Fibroblast of mammary gland (primary cell): ENCODE measurements at regions not wholly inside any gene's neighbourhood (a gene's known extent, or its start where the extent isn't known, plus 50 kb on each side); places are given as distances from the start of the nearest gene placed in this dataset.

ENCODE experiments used
- DNase-seq: peaks from one replicate; pipeline ENCODE4 v3.0.0-alpha.2; 2010; ENCODE audit warnings: low read depth
- H3K4me3 ChIP-seq: 2 replicates; pipeline ENCODE4 v1.5.1; 2011; ENCODE audit warnings: low read depth, mild to moderate bottlenecking, low read length, moderate library complexity; ENCODE audit not compliant: control insufficient read depth
- TF ChIP-seq, protein P1 (sequence below): conservative IDR thresholded peaks from 2 replicates; pipeline ENCODE4 v1.5.1; 2011; ENCODE audit warnings: low read depth, low read length, inconsistent platforms; ENCODE audit not compliant: control insufficient read depth, insufficient read depth

DNA sequence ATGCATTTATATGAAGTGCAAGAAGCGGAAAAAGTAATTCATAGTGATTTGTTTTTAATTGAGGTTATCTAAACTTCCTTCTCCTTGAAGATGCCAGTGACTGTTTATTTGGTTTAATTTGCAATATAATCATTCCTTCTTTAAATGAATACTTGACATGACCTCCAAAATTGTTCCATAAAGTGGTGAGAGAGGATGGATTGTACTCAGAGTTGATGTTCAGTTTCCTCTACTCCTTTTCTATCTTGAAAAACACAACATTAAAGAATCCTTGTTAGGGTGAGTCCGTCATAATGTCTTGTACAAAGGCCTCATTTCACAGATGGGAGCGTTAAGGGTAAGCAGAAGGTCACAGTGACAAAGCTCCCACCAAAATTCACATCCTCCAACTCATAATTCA, 756.1 kb upstream of the KLHL29 start:
- TF ChIP-seq, protein P1, sequence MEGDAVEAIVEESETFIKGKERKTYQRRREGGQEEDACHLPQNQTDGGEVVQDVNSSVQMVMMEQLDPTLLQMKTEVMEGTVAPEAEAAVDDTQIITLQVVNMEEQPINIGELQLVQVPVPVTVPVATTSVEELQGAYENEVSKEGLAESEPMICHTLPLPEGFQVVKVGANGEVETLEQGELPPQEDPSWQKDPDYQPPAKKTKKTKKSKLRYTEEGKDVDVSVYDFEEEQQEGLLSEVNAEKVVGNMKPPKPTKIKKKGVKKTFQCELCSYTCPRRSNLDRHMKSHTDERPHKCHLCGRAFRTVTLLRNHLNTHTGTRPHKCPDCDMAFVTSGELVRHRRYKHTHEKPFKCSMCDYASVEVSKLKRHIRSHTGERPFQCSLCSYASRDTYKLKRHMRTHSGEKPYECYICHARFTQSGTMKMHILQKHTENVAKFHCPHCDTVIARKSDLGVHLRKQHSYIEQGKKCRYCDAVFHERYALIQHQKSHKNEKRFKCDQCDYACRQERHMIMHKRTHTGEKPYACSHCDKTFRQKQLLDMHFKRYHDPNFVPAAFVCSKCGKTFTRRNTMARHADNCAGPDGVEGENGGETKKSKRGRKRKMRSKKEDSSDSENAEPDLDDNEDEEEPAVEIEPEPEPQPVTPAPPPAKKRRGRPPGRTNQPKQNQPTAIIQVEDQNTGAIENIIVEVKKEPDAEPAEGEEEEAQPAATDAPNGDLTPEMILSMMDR: no peak
- no peak for DNase-seq
- no peak overlapping the region for H3K4me3 ChIP-seq

DNA sequence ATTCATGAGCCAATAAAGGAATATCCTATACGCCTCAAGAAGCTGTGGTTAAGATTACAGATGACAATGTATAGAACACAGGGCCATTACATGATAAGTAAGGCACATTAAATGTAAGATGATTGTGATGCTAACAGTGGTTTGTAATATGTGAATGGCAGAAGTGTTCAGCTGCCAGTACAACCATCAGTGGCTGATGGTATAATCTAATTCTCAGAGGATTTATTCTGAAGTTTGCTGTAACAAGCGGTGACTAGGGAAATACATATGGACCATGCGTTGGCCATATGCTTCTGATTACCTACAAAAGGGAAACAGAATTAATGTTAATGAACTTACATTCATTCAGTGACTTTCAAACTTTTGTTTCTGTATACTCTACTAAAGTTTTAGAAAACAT, 750.8 kb upstream of the KLHL29 start:
- no peak overlapping the region for H3K4me3 ChIP-seq
- TF ChIP-seq, protein P1: no peak
- DNase-seq: no peak

DNA sequence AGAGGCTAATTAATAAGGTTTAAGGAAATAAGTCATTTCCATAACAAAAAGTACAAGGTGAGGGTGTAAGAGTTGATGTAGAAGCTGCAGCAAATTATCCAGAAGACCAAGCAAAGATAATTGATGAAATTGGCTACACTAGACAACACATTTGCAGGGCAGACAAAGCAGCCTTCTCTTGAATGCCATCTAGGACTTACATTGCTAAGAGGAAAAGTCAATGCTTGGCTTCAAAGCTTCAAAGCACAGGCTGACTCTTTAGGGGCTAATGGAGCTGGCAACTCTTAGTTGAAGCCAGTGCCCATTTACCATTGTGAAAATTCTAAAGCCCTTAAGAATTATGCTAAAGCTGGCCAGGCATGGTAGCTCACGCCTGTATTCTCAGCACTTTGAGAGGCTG, 728.6 kb upstream of the KLHL29 start:
- DNase-seq: no peak
- H3K4me3 ChIP-seq: no peak overlapping the region
- TF ChIP-seq, protein P1: no peak

DNA sequence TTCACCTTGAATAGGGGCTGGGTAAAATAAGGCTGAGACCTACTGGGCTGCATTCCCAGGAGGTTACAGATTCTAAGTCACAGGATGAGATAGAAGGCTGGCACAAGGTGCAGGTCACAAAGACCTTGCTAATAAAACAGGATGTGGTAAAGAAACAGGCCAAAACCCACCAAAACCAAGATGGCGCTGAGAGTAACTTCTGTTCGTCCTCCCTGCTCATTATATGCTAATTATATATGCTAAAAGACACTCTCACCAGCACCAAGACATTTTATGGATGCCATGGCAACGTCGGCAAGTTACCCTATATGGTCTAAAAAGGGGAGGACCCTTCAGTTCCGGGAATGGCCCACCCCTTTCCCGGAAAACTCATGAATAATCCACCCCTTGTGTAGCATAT, 711.5 kb upstream of the KLHL29 start:
- H3K4me3 ChIP-seq: no peak overlapping the region
- no peak for DNase-seq
- TF ChIP-seq, protein P1: no peak

DNA sequence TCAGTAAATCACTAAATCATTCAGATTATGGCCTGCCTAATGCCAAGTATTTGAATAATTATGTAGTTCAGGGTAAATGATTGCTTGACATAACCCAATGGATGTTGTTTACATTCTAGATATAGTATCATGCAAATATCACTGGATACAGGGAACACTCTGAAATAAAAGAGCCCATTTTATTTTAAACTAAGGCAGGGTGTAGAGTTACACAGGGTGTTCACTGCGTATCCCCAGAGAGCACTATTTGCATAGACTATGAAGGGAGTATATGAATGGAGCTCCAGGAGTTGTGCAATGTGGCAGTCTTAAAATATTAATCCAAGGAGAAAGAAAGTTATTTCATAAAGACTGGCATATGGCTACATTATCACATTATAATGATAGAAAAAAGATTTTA, 701.1 kb upstream of the KLHL29 start:
- H3K4me3 ChIP-seq: no peak overlapping the region
- TF ChIP-seq, protein P1: no peak
- no peak for DNase-seq

DNA sequence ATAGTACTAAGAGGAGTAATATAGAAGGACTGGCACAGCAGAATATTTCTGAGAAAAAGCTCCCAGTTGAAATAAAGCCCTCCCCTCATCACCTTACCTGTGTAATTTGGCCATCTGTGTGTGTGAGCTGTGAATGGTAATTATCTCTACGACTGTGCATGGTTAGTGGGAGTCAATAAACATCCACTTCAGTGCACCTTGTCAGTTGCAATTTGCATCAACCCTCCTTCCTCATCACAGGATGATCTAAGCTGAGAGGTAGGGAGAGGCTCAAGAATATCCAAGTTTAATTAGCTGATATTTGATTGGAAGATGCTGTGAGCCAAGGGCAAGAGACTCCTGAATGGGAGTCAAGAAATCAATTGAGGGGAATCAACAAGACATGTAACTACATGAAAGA, 694.9 kb upstream of the KLHL29 start:
- no peak overlapping the region for H3K4me3 ChIP-seq
- DNase-seq: no peak
- TF ChIP-seq, protein P1: no peak

DNA sequence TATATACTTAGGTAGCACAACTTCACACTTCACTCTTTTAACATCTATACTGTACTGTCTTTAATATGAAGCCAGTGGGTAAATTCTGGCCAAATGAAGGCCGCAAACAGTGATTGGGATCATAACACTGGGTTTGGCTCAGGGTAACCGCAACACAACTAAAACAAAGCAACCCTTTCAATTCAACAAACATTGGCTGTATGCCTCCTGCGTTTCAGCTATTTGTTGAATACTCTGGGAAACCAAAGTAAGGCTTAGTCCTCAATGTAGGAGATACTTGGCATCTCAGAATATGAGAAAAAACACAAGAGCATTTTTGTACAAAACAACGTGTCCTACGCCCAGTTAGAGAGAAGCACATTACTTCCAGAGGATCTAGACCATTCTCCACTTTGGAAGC, 693.3 kb upstream of the KLHL29 start:
- H3K4me3 ChIP-seq: no peak overlapping the region
- TF ChIP-seq, protein P1: no peak
- DNase-seq: no peak
